H1 (cell line): ENCODE measurements at regions not wholly inside any gene's neighbourhood (a gene's known extent, or its start where the extent isn't known, plus 50 kb on each side); places are given as distances from the start of the nearest gene placed in this dataset.

ENCODE experiments used
- CTCF ChIA-PET: fragments of 300-600 bp; sonication (Branson Sonifier 250); formaldehyde crosslinking; loops from one replicate; lab custom pipeline; 2021; ENCODE audit not compliant: partially characterized antibody; lab: Charles Lee
- POLR2A ChIA-PET: fragments of 300-600 bp; sonication (Branson Sonifier 250); formaldehyde crosslinking; loops from one replicate; lab custom pipeline; 2021; ENCODE audit warnings: inconsistent platforms; ENCODE audit not compliant: partially characterized antibody; lab: Charles Lee
- DNase-seq, 2 experiments: peaks; one replicate each; pipeline versions ENCODE4 v3.0.0 to v3.0.0-alpha.2; 2010 to 2022; ENCODE audit warnings: low spot score in 2 of 2, low read depth in 1 of 2, mixed read lengths in 1 of 2
- FAIRE-seq: peaks from 2 replicates; lab custom pipeline; 2011; peaks lifted over from hg19 to GRCh38; lab: Jason Lieb, UNC
- H2AFZ ChIP-seq: 2 replicates; pipeline ENCODE4 v1.8.1; 2012; ENCODE audit warnings: low read length, inconsistent platforms
- H2AK5ac ChIP-seq: 2 replicates; pipeline ENCODE4 v1.6.1; 2013; ENCODE audit warnings: low read depth, low read length
- H2BK120ac ChIP-seq: replicated peaks from 2 replicates; pipeline ENCODE3; 2013; ENCODE audit warnings: low read depth, low read length, inconsistent platforms
- H2BK12ac ChIP-seq: 2 replicates; pipeline ENCODE4 v1.6.1; 2013; ENCODE audit warnings: low read depth, low read length
- H2BK15ac ChIP-seq: 2 replicates; pipeline ENCODE4 v1.6.1; 2013; ENCODE audit warnings: low read length
- H2BK20ac ChIP-seq: 2 replicates; pipeline ENCODE4 v1.6.1; 2013; ENCODE audit warnings: low read length
- H2BK5ac ChIP-seq: 2 replicates; pipeline ENCODE4 v1.6.1; 2013; ENCODE audit warnings: low read depth, low read length
- H3K14ac ChIP-seq: 2 replicates; pipeline ENCODE4 v1.6.1; 2013; ENCODE audit warnings: inconsistent platforms; ENCODE audit not compliant: insufficient read length
- H3K18ac ChIP-seq: 2 replicates; pipeline ENCODE4 v1.6.1; 2013; ENCODE audit warnings: low read length; ENCODE audit errors: extremely low read depth
- H3K23ac ChIP-seq: 2 replicates; pipeline ENCODE4 v1.6.1; 2013; ENCODE audit warnings: inconsistent platforms; ENCODE audit not compliant: insufficient read length
- H3K23me2 ChIP-seq: 2 replicates; pipeline ENCODE4 v1.6.1; 2013; ENCODE audit warnings: low read depth, low read length
- H3K27ac ChIP-seq: 2 replicates; pipeline ENCODE4 v1.6.1; 2011; ENCODE audit warnings: low read depth, low read length, inconsistent platforms
- H3K27me3 ChIP-seq, 4 experiments: replicated peaks in 1 of 4; 1 replicate in 1 of 4; 2 replicates in 3 of 4; pipeline versions ENCODE4 v1.6.1 to v1.8.1; 2011 to 2013; ENCODE audit warnings: low read length in 3 of 4, mild to moderate bottlenecking in 3 of 4, inconsistent platforms in 2 of 4, mixed read lengths in 2 of 4, moderate library complexity in 1 of 4; ENCODE audit not compliant: control insufficient read depth in 3 of 4, insufficient read depth in 3 of 4; ENCODE audit errors: extremely low read depth in 1 of 4
- H3K36me3 ChIP-seq, 4 experiments: 2 replicates each; pipeline versions ENCODE4 v1.6.1 to v1.8.1; 2011 to 2013; ENCODE audit warnings: mild to moderate bottlenecking in 4 of 4, low read length in 3 of 4, moderate library complexity in 2 of 4, control low read depth in 1 of 4, inconsistent platforms in 1 of 4; ENCODE audit not compliant: insufficient read depth in 4 of 4, control insufficient read depth in 2 of 4
- H3K4ac ChIP-seq: replicated peaks from 2 replicates; pipeline ENCODE3; 2013; ENCODE audit warnings: low read length, low read depth, mixed read lengths, inconsistent platforms; ENCODE audit not compliant: insufficient read length
- H3K4me1 ChIP-seq, 4 experiments: replicated peaks in 1 of 4; 1 replicate in 1 of 4; 2 replicates in 3 of 4; pipeline versions ENCODE4 v1.6.1 to v1.8.1; 2011 to 2013; ENCODE audit warnings: low read length in 3 of 4, inconsistent platforms in 2 of 4, mixed read lengths in 1 of 4; ENCODE audit not compliant: insufficient read depth in 4 of 4, control insufficient read depth in 3 of 4
- H3K4me2 ChIP-seq, 2 experiments: 2 replicates each; pipeline versions ENCODE4 v1.6.1 to v1.8.1; 2011 to 2013; ENCODE audit warnings: low read depth in 2 of 2, low read length in 2 of 2, control low read depth in 1 of 2, inconsistent platforms in 1 of 2, mild to moderate bottlenecking in 1 of 2; ENCODE audit not compliant: insufficient read depth in 1 of 2
- H3K4me3 ChIP-seq, 4 experiments: fragments of 200-600, 300-600 bp in 1 of 4; sonication (generic), shearing (Covaris generic), sonication (Bioruptor Twin) in 1 of 4; 2 replicates each; pipeline versions ENCODE4 v1.5.1 to v1.8.1; 2011 to 2016; ENCODE audit warnings: low read length in 4 of 4, low read depth in 3 of 4, control low read depth in 2 of 4, inconsistent platforms in 2 of 4, mild to moderate bottlenecking in 2 of 4, mixed read lengths in 1 of 4, moderate library complexity in 1 of 4; ENCODE audit not compliant: insufficient read depth in 2 of 4; ENCODE audit errors: extremely low read depth in 1 of 4
- H3K56ac ChIP-seq: replicated peaks from 2 replicates; pipeline ENCODE3; 2013; ENCODE audit warnings: low read depth, mild to moderate bottlenecking, mixed read lengths, low read length, inconsistent platforms; ENCODE audit not compliant: insufficient read length
- H3K79me1 ChIP-seq: 2 replicates; pipeline ENCODE4 v1.6.1; 2013; ENCODE audit warnings: low read depth, low read length, control low read depth
- H3K79me2 ChIP-seq, 2 experiments: 2 replicates each; pipeline versions ENCODE4 v1.6.1 to v1.8.1; 2012 to 2013; ENCODE audit warnings: low read length in 2 of 2, mild to moderate bottlenecking in 2 of 2, inconsistent platforms in 1 of 2; ENCODE audit not compliant: insufficient read depth in 2 of 2, control insufficient read depth in 1 of 2
- H3K9ac ChIP-seq, 4 experiments: replicated peaks in 1 of 4; 1 replicate in 1 of 4; 2 replicates in 3 of 4; pipeline versions ENCODE4 v1.6.1 to v1.8.1; 2011 to 2013; ENCODE audit warnings: low read depth in 3 of 4, low read length in 3 of 4, control low read depth in 2 of 4, mild to moderate bottlenecking in 2 of 4, moderate library complexity in 2 of 4, inconsistent platforms in 1 of 4; ENCODE audit errors: extremely low read depth in 1 of 4
- H3K9me3 ChIP-seq, 2 experiments: 2 replicates each; pipeline versions ENCODE4 v1.6.1 to v1.8.1; 2012 to 2013; ENCODE audit warnings: mild to moderate bottlenecking in 2 of 2, moderate library complexity in 2 of 2, control low read depth in 1 of 2, inconsistent platforms in 1 of 2, low read depth in 1 of 2, low read length in 1 of 2, mixed read lengths in 1 of 2; ENCODE audit not compliant: insufficient read depth in 2 of 2
- H4K20me1 ChIP-seq, 2 experiments: replicated peaks in 1 of 2; 2 replicates each; pipeline versions ENCODE3 to v1.8.1; 2011 to 2013; ENCODE audit warnings: inconsistent platforms in 2 of 2, low read length in 2 of 2, mild to moderate bottlenecking in 1 of 2; ENCODE audit not compliant: insufficient read depth in 2 of 2, control insufficient read depth in 1 of 2
- H4K5ac ChIP-seq: 2 replicates; pipeline ENCODE4 v1.6.1; 2013; ENCODE audit warnings: low read length, low read depth, mixed read lengths, inconsistent platforms; ENCODE audit not compliant: insufficient read length
- H4K8ac ChIP-seq: 2 replicates; pipeline ENCODE4 v1.8.0; 2013; ENCODE audit warnings: mild to moderate bottlenecking, moderate library complexity, low read length, inconsistent platforms; ENCODE audit not compliant: insufficient read depth; ENCODE audit errors: extremely low read depth
- H4K91ac ChIP-seq: replicated peaks from 2 replicates; pipeline ENCODE3; 2013; ENCODE audit warnings: low read length, mixed read lengths, inconsistent platforms; ENCODE audit not compliant: insufficient read length
- CTBP2 ChIP-seq: IDR thresholded peaks from 2 replicates; pipeline ENCODE4 v1.7.0; 2011; ENCODE audit warnings: borderline replicate concordance, mild to moderate bottlenecking, moderate library complexity, mixed read lengths, low read length; ENCODE audit not compliant: insufficient read depth, insufficient read length
- EP300 ChIP-seq, 2 experiments: IDR thresholded peaks; 1 replicate in 1 of 2; 2 replicates in 1 of 2; pipeline ENCODE4 v1.6.1; 2011 to 2012; ENCODE audit warnings: low read depth in 2 of 2, low read length in 2 of 2, mild to moderate bottlenecking in 2 of 2, borderline replicate concordance in 1 of 2, inconsistent platforms in 1 of 2, moderate library complexity in 1 of 2
- FOSL1 ChIP-seq: IDR thresholded peaks from 2 replicates; pipeline ENCODE4 v1.6.1; 2011; ENCODE audit warnings: mild to moderate bottlenecking, low read depth, low read length, moderate library complexity; ENCODE audit not compliant: insufficient read depth
- HDAC2 ChIP-seq, 2 experiments: fragments of 300-600 bp in 1 of 2; sonication (generic) in 1 of 2; IDR thresholded peaks; 2 replicates each; pipeline ENCODE4 v1.6.1; 2011 to 2012; ENCODE audit warnings: low read depth in 2 of 2, low read length in 2 of 2, mild to moderate bottlenecking in 2 of 2, moderate library complexity in 2 of 2, borderline replicate concordance in 1 of 2, inconsistent platforms in 1 of 2
- HDAC6 ChIP-seq: IDR thresholded peaks from one replicate; pipeline ENCODE4 v1.7.1; 2012; ENCODE audit warnings: low read depth, mild to moderate bottlenecking, inconsistent platforms, low read length, moderate library complexity
- JUND ChIP-seq: IDR thresholded peaks from 2 replicates; pipeline ENCODE4 v1.6.1; 2011; ENCODE audit warnings: mild to moderate bottlenecking, improper control_type of control experiment, low read length
- POLR2AphosphoS5 ChIP-seq: IDR thresholded peaks from 2 replicates; pipeline ENCODE4 v1.6.1; 2011; ENCODE audit warnings: low read depth, low read length
- POU5F1 ChIP-seq: IDR thresholded peaks from 2 replicates; pipeline ENCODE4 v1.6.1; 2011; ENCODE audit warnings: low read depth, mild to moderate bottlenecking, low read length, moderate library complexity
- RNF2 ChIP-seq: fragments of 200-900, 300-1000 bp; sonication (generic); IDR thresholded peaks from 2 replicates; pipeline ENCODE4 v1.7.1; 2016; ENCODE audit warnings: borderline replicate concordance, low read depth, mild to moderate bottlenecking, antibody characterized with exemption, low read length; ENCODE audit not compliant: poor library complexity, severe bottlenecking; ENCODE audit errors: missing control alignments
- SIRT6 ChIP-seq: IDR thresholded peaks from one replicate; pipeline ENCODE4 v1.7.1; 2012; ENCODE audit warnings: low read length, inconsistent platforms
- SP4 ChIP-seq: IDR thresholded peaks from 2 replicates; pipeline ENCODE4 v1.6.1; 2012; ENCODE audit warnings: low read length, inconsistent platforms
- TEAD4 ChIP-seq: IDR thresholded peaks from 2 replicates; pipeline ENCODE4 v1.6.1; 2012; ENCODE audit warnings: low read depth, low read length, inconsistent platforms, mixed read lengths
- WGBS, 2 experiments: shearing (Covaris generic) in 1 of 2; methylation state at CpG; one replicate each; pipeline versions ENCODE4 v1.1.6 to v1.1.7; 2013 to 2015; ENCODE audit warnings: low lambda C conversion rate in 2 of 2, mixed read lengths in 2 of 2, inconsistent platforms in 1 of 2, low coverage in 1 of 2, missing lambda C conversion rate in 1 of 2; ENCODE audit not compliant: insufficient replicate concordance in 2 of 2, insufficient coverage in 1 of 2, insufficient read length in 1 of 2; ENCODE audit errors: extremely low coverage in 1 of 2, missing lambda C conversion rate in 1 of 2; 5-methylcytosine and 5-hydroxymethylcytosine counted together

DNA sequence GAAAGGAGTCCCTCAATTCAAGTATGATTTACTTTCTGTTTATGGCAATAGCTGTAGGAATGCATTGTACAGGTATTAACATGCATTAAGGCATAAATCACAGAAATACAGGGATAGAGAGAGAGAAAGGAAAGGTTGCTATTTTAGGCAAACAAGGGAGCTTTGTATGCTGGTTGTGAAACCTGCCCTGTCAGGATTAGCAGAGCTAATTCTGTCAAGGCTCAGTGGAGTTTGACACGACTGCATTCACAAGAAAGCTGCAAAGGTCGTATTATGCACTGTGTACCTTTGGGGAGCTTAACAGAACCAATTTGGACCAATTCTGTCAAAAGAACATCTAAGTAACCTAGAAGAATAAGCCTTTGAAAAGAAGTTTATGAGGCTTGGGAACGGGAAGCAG is 239.3 kb downstream of the GRIA2 start:
- ChIA-PET POLR2A (interaction anchor here (0.6 kb wide), 1 partner anchor 9 kb away, joined by 3 read pairs; no protein-coding TSS in a partner anchor), CTCF (no interaction called here)
- TF ChIP-seq SP4 (no peak), POLR2AphosphoS5 (no peak), HDAC6 (no peak), CTBP2 (no peak), JUND (no peak), FOSL1 (no peak), POU5F1 (no peak), SIRT6 (no peak), TEAD4 (no peak), EP300 (IDR thresholded peaks at IDR 0.05; ENCODE audit: borderline replicate concordance in 1 of 2, low read depth in 2 of 2, low read length in 2 of 2) (no peak), RNF2 (no peak), HDAC2 (IDR thresholded peaks at IDR 0.05; ENCODE audit: borderline replicate concordance in 1 of 2, low read depth in 2 of 2, low read length in 2 of 2) (no peak)
- Histone ChIP-seq H4K8ac (no peak overlapping the region), H3K23me2 (no peaks in the 10 kb centered on the region), H2BK20ac (no peak overlapping the region), H4K20me1 (no peaks in the 10 kb centered on the region), H2AK5ac (no peak overlapping the region), H2BK15ac (no peak overlapping the region), H2BK120ac (no peak overlapping the region), H3K36me3 (no peaks in the 10 kb centered on the region; a peak in 1 of 8 replicates), H3K79me1 (no peaks in the 10 kb centered on the region), H3K23ac (no peak overlapping the region), H4K91ac (no peak overlapping the region), H3K4ac (no peak overlapping the region), H4K5ac (no peak overlapping the region), H3K27ac (no peak overlapping the region), H3K4me2 (no peak overlapping the region), H3K9ac (no peak overlapping the region), H2BK12ac (no peak overlapping the region), H3K56ac (no peak overlapping the region), H2AFZ (peak overlapping the region; percentile 24; the same call in 1 of the 2 replicates), H3K18ac (no peak overlapping the region), H3K14ac (no peak overlapping the region), H3K9me3 (no peaks in the 10 kb centered on the region), H2BK5ac (no peak overlapping the region), H3K27me3 (no peaks in the 10 kb centered on the region), H3K79me2 (no peaks in the 10 kb centered on the region), H3K4me1 (no peaks in the 10 kb centered on the region), H3K4me3 (no peak overlapping the region)
- DNase-seq: no peak
- FAIRE-seq: no peak
- 95% methylated on average over 3 of the region's 3 CpGs; no CpG with 5 or more reads in 1 of the 2 experiments for WGBS, 2 experiments
